22Rv1 (cell line): ENCODE measurements at regions not wholly inside any gene's neighbourhood (a gene's known extent, or its start where the extent isn't known, plus 50 kb on each side); places are given as distances from the start of the nearest gene placed in this dataset.

Experiments used
- H3K27ac ChIP-seq: fragments of 450-650 bp; 2 replicates; pipeline ENCODE4 v1.5.1; 2017
- ZFX ChIP-seq: fragments of 450-650 bp; IDR thresholded peaks from 2 replicates; pipeline ENCODE4 v1.6.1; 2017; ENCODE audit warnings: antibody characterized with exemption, borderline replicate concordance
- TF ChIP-seq, protein P1 (sequence below): fragments of 450-650 bp; IDR thresholded peaks from 2 replicates; pipeline ENCODE4 v1.5.1; 2017; ENCODE audit warnings: mild to moderate bottlenecking

- no peak for TF ChIP-seq ZFX
- TF ChIP-seq, protein P1, sequence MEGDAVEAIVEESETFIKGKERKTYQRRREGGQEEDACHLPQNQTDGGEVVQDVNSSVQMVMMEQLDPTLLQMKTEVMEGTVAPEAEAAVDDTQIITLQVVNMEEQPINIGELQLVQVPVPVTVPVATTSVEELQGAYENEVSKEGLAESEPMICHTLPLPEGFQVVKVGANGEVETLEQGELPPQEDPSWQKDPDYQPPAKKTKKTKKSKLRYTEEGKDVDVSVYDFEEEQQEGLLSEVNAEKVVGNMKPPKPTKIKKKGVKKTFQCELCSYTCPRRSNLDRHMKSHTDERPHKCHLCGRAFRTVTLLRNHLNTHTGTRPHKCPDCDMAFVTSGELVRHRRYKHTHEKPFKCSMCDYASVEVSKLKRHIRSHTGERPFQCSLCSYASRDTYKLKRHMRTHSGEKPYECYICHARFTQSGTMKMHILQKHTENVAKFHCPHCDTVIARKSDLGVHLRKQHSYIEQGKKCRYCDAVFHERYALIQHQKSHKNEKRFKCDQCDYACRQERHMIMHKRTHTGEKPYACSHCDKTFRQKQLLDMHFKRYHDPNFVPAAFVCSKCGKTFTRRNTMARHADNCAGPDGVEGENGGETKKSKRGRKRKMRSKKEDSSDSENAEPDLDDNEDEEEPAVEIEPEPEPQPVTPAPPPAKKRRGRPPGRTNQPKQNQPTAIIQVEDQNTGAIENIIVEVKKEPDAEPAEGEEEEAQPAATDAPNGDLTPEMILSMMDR = peak; percentile 98
- no peak overlapping the region for H3K27ac ChIP-seq
Measured at GRCh38 chr6:156564127-156564806, 212.9 kb upstream of the ARID1B start.

GRCh38 chr6:156563714-156564113, 213.5 kb upstream of the ARID1B start:
- no peak overlapping the region for H3K27ac ChIP-seq
- TF ChIP-seq ZFX = no peak
- TF ChIP-seq, protein P1 = no peak

DNA sequence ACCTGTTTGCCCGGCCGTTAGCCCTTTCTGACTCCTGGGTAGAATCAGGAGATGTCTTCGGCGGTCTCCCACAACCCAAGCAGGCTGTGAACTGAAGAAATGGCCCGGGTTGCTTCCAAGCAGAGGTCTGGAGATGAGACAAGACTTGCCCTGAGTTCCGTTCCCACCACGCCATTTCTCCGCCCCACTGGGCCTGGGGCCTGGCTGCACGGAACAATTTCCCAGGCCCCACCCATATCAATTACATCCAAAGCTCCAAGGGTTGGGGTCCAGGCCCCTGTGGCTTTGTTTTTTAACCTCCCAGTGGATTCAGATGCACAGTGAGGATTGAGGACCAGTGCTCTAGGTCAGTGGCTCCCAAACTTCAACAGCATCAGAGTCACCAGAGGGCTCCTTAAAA, 214.5 kb upstream of the ARID1B start:
- no peak for TF ChIP-seq ZFX
- TF ChIP-seq, protein P1 = no peak
- H3K27ac ChIP-seq = no peak overlapping the region

GRCh38 chr6:156562019-156562418, 215.2 kb upstream of the ARID1B start:
- H3K27ac ChIP-seq = no peak overlapping the region
- TF ChIP-seq, protein P1 = no peak
- TF ChIP-seq ZFX = no peak

GRCh38 chr6:156560476-156560875, 216.7 kb upstream of the ARID1B start:
- no peak overlapping the region for H3K27ac ChIP-seq
- no peak for TF ChIP-seq ZFX
- TF ChIP-seq, protein P1 = no peak

DNA sequence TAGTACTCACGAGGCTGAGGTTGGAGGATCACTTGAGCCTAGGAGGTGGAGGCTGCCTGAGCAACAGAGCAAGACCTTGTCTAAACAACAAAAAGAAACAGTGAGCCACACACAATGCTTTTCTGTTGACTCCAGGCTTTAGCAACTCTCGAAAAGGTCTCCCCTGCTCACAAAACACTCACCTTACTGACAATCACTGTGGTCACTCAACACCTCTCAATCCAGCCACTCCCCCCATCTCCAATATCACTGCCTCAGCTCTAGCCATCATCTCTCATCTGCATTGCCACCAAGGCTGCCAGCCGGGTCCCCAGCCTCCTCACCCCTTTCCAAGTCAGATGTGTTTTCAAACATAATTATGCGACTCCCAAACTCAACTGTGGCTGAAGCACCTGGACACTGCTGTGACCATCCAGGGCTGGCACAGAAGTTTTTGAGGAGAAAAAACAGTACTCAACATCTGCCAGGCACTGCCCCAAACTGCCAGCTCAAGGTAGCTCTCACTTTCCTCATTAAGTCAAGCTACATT, 218.0 kb upstream of the ARID1B start:
- H3K27ac ChIP-seq = no peak overlapping the region
- TF ChIP-seq, protein P1 = no peak
- no peak for TF ChIP-seq ZFX

DNA sequence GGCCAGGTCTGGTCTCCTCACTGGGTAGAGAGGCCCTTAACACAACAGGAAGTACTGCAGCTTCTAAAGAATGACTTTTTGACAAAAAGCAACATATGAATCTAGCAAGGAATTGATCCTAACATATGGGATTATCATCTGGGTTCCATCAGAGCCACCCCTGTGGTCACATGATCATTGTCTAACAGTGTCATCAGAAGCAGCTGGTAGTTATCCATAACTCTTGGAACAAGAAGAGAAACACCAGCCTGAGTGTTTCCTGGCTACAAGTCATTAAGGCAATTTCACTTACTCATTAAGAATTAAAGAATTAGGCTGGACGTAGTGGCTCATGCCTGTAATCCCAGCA, 219.3 kb upstream of the ARID1B start:
- H3K27ac ChIP-seq = no peak overlapping the region
- no peak for TF ChIP-seq ZFX
- TF ChIP-seq, protein P1 = no peak
